ENCODE measurements at regions not wholly inside any gene's neighbourhood (a gene's known extent, or its start where the extent isn't known, plus 50 kb on each side); places are given as distances from the start of the nearest gene placed in this dataset.
"Not testable (repeated sequence)": the region's sequence is repeated elsewhere in the genome, so short reads cannot be mapped to it uniquely, and the experiment has no call there.

- H3K36me3 Mint-ChIP-seq = no peaks in the 10 kb centered on the region
- no peak overlapping the region for H3K4me3 Mint-ChIP-seq
- no peak overlapping the region for H3K27ac Mint-ChIP-seq
- DNase-seq (ENCODE audit: low spot score) (no peak), ATAC-seq (no peak)
- H3K4me1 Mint-ChIP-seq (ENCODE audit: low read depth in 2 of 2) = no peaks in the 10 kb centered on the region
- no peaks in the 10 kb centered on the region for H3K27me3 Mint-ChIP-seq
- peaks cover 13% of the 10 kb centered on the region for H3K9me3 Mint-ChIP-seq
Observed at GRCh38 chr3:20583648-20584047, 397.6 kb upstream of the SGO1 start.

DNA sequence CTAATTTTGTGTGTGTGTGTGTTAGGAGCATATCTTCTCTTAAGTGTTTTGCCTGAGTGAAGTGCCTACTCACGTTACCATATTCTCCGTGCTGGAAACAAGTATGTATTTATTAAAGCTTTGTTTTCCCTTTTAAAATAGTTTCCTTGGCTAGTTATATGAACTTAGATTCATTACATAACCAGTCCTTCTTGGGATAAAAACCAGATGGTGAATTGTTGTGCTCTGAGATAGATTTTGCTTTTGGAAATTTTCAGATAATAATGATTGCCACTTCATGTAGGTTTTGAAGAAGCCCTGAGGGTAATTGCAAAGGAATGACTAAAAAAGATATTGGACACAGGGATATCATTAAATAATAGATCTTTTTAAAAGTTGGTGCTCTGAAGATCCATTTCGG is 390.2 kb upstream of the SGO1 start:
- H3K4me1 Mint-ChIP-seq (ENCODE audit: low read depth in 2 of 2) = no peaks in the 10 kb centered on the region

GRCh38 chr3:20575146-20575545 is 389.1 kb upstream of the SGO1 start:
- DNase-seq (ENCODE audit: low spot score) = no peak
- no peaks in the 10 kb centered on the region for H3K27me3 Mint-ChIP-seq
- H3K27ac Mint-ChIP-seq = no peak overlapping the region
- no peaks in the 10 kb centered on the region for H3K36me3 Mint-ChIP-seq
- H3K9me3 Mint-ChIP-seq = peaks cover 23% of the 10 kb centered on the region
- no peak overlapping the region for H3K4me3 Mint-ChIP-seq
- H3K4me1 Mint-ChIP-seq (ENCODE audit: low read depth in 2 of 2) = no peaks in the 10 kb centered on the region
- ATAC-seq = no peak

More for the DNA sequence above, 390.2 kb upstream of the SGO1 start:
- Mint-ChIP-seq H3K36me3 (no peaks in the 10 kb centered on the region), H3K27me3 (no peaks in the 10 kb centered on the region), H3K4me3 (no peak overlapping the region), H3K27ac (no peak overlapping the region), H3K9me3 (peaks cover 25% of the 10 kb centered on the region)
- DNase-seq (ENCODE audit: low spot score) = no peak
- no peak for ATAC-seq

DNA sequence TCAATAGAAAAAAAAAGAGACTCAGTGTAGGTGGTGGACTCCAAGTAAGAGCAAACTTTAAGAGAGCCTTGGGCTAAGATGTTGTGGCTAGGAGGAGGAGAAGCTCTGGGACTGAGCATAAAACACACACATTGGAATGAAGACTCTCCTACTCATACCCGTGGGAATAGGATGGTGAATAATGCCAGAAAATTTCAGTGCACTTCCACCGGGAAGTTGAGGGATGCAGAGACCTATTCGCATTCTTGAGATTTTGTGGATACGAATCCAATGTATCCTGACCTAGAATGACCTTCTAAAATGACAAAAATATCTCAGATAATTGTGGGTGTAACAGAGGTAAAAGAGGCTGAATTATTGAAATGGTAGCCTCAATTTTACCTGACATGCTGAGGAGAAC is 388.7 kb upstream of the SGO1 start:
- Mint-ChIP-seq H3K27ac (no peak overlapping the region), H3K36me3 (no peaks in the 10 kb centered on the region), H3K9me3 (peaks cover 24% of the 10 kb centered on the region), H3K4me3 (no peak overlapping the region), H3K27me3 (no peaks in the 10 kb centered on the region), H3K4me1 (ENCODE audit: low read depth in 2 of 2) (no peaks in the 10 kb centered on the region)
- no peak for ATAC-seq
- DNase-seq (ENCODE audit: low spot score) = no peak

DNA sequence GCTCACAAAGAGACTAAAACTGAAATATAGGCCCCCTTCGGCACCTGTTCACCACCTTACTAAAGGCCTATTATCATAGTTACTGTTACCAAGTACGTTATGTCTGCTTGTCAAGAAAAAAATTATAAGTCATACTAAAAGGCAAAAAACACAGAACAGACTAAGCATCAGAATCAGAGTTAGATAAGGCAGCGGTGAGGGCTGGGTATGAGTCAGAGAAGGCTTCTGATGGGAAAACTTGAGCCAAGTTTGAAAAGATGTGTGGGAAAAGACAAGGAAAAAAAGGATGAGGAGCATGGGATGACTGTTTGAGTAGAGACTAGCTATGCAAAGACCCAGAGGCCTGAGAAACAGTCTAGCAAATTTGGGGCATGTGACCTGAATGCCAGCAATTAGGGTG is 387.2 kb upstream of the SGO1 start:
- Mint-ChIP-seq H3K4me3 (no peak overlapping the region), H3K36me3 (no peaks in the 10 kb centered on the region), H3K27me3 (no peaks in the 10 kb centered on the region), H3K9me3 (peaks cover 28% of the 10 kb centered on the region), H3K4me1 (ENCODE audit: low read depth in 2 of 2) (no peaks in the 10 kb centered on the region), H3K27ac (no peak overlapping the region)
- no peak for DNase-seq (ENCODE audit: low spot score)
- no peak for ATAC-seq

DNA sequence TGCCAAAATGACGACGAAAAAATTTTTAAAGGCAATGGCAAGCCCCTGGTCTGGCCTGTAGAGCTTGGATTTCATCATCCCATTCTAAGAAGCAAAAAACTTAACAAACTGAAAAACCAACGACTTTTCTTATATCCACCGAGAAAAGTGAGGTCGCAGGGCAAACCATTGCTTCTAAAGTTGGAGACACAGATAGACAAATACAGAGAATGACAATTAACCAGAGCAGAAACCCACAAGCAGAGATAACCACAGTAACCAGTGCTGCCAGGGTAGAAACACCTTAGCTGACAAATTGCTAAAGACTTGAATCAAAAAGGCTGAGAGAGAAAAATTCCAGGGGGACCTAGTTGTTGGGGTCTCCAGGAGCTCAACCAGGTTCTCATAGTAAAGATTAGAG is 386.5 kb upstream of the SGO1 start:
- no peak overlapping the region for H3K4me3 Mint-ChIP-seq
- no peaks in the 10 kb centered on the region for H3K4me1 Mint-ChIP-seq (ENCODE audit: low read depth in 2 of 2)
- DNase-seq (ENCODE audit: low spot score) (no peak), ATAC-seq (no peak)
- H3K27ac Mint-ChIP-seq = no peak overlapping the region
- H3K36me3 Mint-ChIP-seq = no peaks in the 10 kb centered on the region
- H3K27me3 Mint-ChIP-seq = no peaks in the 10 kb centered on the region
- peaks cover 28% of the 10 kb centered on the region for H3K9me3 Mint-ChIP-seq

DNA sequence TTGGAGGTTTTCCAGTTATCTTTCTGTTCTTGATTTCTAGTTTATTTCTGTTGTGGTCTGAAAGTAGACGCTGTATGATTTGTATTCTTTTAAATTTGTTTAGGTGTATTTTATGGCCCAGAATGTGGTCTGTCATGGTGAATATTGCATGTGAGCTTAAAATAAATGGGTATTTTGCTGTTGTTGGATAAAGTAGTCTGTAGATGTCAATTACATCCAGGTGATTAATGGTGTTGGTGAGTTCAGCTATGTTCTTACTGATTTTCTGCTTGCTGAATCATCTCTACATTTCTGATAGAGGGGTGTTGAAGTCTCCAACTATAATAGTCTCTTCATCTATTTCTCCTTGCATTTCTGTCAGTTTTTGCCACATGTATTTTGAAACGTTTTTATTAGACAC is 383.3 kb upstream of the SGO1 start:
- no peak overlapping the region for H3K4me3 Mint-ChIP-seq
- no peak for DNase-seq (ENCODE audit: low spot score)

GRCh38 chr3:20564966-20565365 is 379.0 kb upstream of the SGO1 start:
- peaks cover 28% of the 10 kb centered on the region for H3K9me3 Mint-ChIP-seq
- ATAC-seq = no peak
- H3K4me1 Mint-ChIP-seq (ENCODE audit: low read depth in 2 of 2) = no peaks in the 10 kb centered on the region
- H3K4me3 Mint-ChIP-seq = no peak overlapping the region
- no peaks in the 10 kb centered on the region for H3K36me3 Mint-ChIP-seq
- DNase-seq (ENCODE audit: low spot score) = no peak
- H3K27ac Mint-ChIP-seq = no peak overlapping the region
- no peaks in the 10 kb centered on the region for H3K27me3 Mint-ChIP-seq

More for the DNA sequence above, 383.3 kb upstream of the SGO1 start:
- Mint-ChIP-seq H3K36me3 (no peaks in the 10 kb centered on the region), H3K27me3 (no peaks in the 10 kb centered on the region), H3K4me1 (ENCODE audit: low read depth in 2 of 2) (no peaks in the 10 kb centered on the region), H3K9me3 (peaks cover 30% of the 10 kb centered on the region), H3K27ac (no peak overlapping the region)
- ATAC-seq = no peak

DNA sequence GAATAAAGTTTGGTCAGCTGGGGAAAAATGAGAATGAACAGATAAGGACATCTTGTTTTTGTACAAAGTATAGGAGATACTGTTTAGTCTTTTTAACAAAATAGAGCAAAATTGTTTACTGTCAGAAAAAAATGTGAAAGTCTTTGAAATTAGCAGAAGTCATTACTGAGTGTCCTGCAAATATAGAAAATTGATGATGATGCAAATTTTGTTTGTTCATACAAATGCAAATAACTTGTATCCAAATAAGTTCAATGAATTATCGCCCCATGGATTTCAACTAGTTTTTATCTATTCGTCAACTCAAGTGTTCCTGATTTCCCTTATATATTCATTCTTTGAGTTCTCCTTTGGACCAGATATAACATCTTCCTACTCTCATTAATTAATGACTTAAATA is 378.0 kb upstream of the SGO1 start:
- Mint-ChIP-seq H3K36me3 (no peaks in the 10 kb centered on the region), H3K9me3 (peaks cover 21% of the 10 kb centered on the region), H3K4me3 (no peak overlapping the region), H3K27me3 (no peaks in the 10 kb centered on the region), H3K4me1 (ENCODE audit: low read depth in 2 of 2) (no peaks in the 10 kb centered on the region), H3K27ac (no peak overlapping the region)
- ATAC-seq = no peak
- no peak for DNase-seq (ENCODE audit: low spot score)

DNA sequence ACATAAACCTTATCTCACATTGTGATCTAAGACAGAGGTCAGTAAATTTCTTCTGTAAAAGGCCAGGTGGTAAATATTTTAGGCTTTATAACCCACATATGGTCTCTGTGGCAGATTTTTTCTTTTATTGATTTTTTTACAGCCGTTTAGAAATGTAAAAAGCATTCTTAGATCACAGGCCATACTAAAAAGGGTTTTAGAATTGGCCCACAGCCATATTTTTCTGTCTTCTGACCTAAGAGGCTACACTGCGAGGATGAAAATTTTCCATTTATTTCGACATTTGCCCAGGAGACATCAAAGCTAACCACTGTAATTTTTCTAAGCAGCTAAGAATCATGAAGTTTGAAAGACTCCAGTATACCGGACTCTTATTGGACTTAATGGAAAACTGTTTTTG is 377.2 kb upstream of the SGO1 start:
- ATAC-seq (no peak), DNase-seq (ENCODE audit: low spot score) (no peak)
- Mint-ChIP-seq H3K4me3 (no peak overlapping the region), H3K9me3 (peaks cover 20% of the 10 kb centered on the region), H3K36me3 (no peaks in the 10 kb centered on the region), H3K27me3 (no peaks in the 10 kb centered on the region), H3K27ac (no peak overlapping the region), H3K4me1 (ENCODE audit: low read depth in 2 of 2) (no peaks in the 10 kb centered on the region)

GRCh38 chr3:20561166-20561565 is 375.2 kb upstream of the SGO1 start:
- H3K36me3 Mint-ChIP-seq = no peaks in the 10 kb centered on the region
- H3K9me3 Mint-ChIP-seq = peaks cover 20% of the 10 kb centered on the region
- DNase-seq (ENCODE audit: low spot score) = no peak
- H3K27ac Mint-ChIP-seq = no peak overlapping the region
- no peaks in the 10 kb centered on the region for H3K4me1 Mint-ChIP-seq (ENCODE audit: low read depth in 2 of 2)
- H3K27me3 Mint-ChIP-seq = no peaks in the 10 kb centered on the region
- ATAC-seq = no peak
- no peak overlapping the region for H3K4me3 Mint-ChIP-seq

- H3K36me3 Mint-ChIP-seq; H3K27ac Mint-ChIP-seq; H3K4me3 Mint-ChIP-seq; ATAC-seq; H3K4me1 Mint-ChIP-seq (ENCODE audit: low read depth in 2 of 2); H3K27me3 Mint-ChIP-seq; DNase-seq (ENCODE audit: low spot score): not testable (repeated sequence)
- peaks cover 22% of the 10 kb centered on the region for H3K9me3 Mint-ChIP-seq
Observed at GRCh38 chr3:20560446-20560845, 374.4 kb upstream of the SGO1 start.

DNA sequence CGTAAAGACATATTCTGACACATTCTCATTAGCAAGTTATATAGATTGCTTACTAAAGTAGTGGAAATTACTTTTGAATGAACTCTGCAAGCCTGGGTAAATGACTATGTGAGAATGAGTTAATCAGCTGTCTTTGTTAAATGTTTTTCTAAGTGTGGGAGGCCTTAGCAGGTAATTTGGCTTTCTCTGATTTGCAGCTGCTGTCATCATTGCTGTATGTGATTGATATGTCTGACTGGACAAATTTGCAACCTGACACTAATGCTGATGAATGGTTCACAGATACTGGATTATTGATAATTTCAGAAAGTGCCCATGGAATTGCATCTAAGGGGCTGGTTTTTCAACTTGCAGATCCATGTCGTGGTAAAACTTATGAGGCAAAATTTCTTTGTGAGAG is 372.2 kb upstream of the SGO1 start:
- H3K4me1 Mint-ChIP-seq (ENCODE audit: low read depth in 2 of 2) = no peaks in the 10 kb centered on the region
- H3K36me3 Mint-ChIP-seq = no peaks in the 10 kb centered on the region
- ATAC-seq = no peak
- no peaks in the 10 kb centered on the region for H3K27me3 Mint-ChIP-seq
- no peak for DNase-seq (ENCODE audit: low spot score)
- peaks cover 16% of the 10 kb centered on the region for H3K9me3 Mint-ChIP-seq
- no peak overlapping the region for H3K4me3 Mint-ChIP-seq
- H3K27ac Mint-ChIP-seq = no peak overlapping the region

GRCh38 chr3:20556661-20557060 is 370.7 kb upstream of the SGO1 start:
- ATAC-seq = no peak
- no peaks in the 10 kb centered on the region for H3K4me1 Mint-ChIP-seq (ENCODE audit: low read depth in 2 of 2)
- no peak overlapping the region for H3K4me3 Mint-ChIP-seq
- peaks cover 12% of the 10 kb centered on the region for H3K9me3 Mint-ChIP-seq
- H3K27ac Mint-ChIP-seq = no peak overlapping the region
- DNase-seq (ENCODE audit: low spot score) = no peak
- H3K36me3 Mint-ChIP-seq = no peaks in the 10 kb centered on the region
- H3K27me3 Mint-ChIP-seq = no peaks in the 10 kb centered on the region

GRCh38 chr3:20552605-20553275 is 366.7 kb upstream of the SGO1 start:
- ATAC-seq (peak in 1 of 2 donors; percentile 41), DNase-seq (ENCODE audit: low spot score) (no peak)
- Mint-ChIP-seq H3K36me3 (no peaks in the 10 kb centered on the region), H3K4me3 (no peak overlapping the region), H3K27me3 (no peaks in the 10 kb centered on the region), H3K27ac (no peak overlapping the region), H3K4me1 (ENCODE audit: low read depth in 2 of 2) (no peaks in the 10 kb centered on the region), H3K9me3 (peaks cover 8% of the 10 kb centered on the region)
